Trophoblast cell (in vitro differentiated cells and primary cell): ENCODE measurements at regions not wholly inside any gene's neighbourhood (a gene's known extent, or its start where the extent isn't known, plus 50 kb on each side); places are given as distances from the start of the nearest gene placed in this dataset.

Experiments
- DNase-seq, 2 donors: peaks; one replicate each; pipeline ENCODE4 v3.0.0-alpha.2; 2016
- H2AFZ ChIP-seq: 2 replicates; pipeline ENCODE4 v1.6.1; 2013; ENCODE audit warnings: low read length, moderate library complexity, mild to moderate bottlenecking; ENCODE audit not compliant: insufficient read depth, poor library complexity
- H2AK5ac ChIP-seq: 2 replicates; pipeline ENCODE4 v1.6.1; 2013; ENCODE audit warnings: mild to moderate bottlenecking, low read length
- H2BK120ac ChIP-seq: 2 replicates; pipeline ENCODE4 v1.6.1; 2013; ENCODE audit warnings: low read length, mild to moderate bottlenecking, moderate library complexity; ENCODE audit not compliant: insufficient read depth, poor library complexity
- H2BK12ac ChIP-seq: 2 replicates; pipeline ENCODE4 v1.6.1; 2013; ENCODE audit warnings: mild to moderate bottlenecking, low read length, moderate library complexity
- H2BK5ac ChIP-seq: 2 replicates; pipeline ENCODE4 v1.6.1; 2013; ENCODE audit warnings: low read length, low read depth, moderate library complexity, mild to moderate bottlenecking; ENCODE audit not compliant: poor library complexity
- H3K14ac ChIP-seq: 2 replicates; pipeline ENCODE4 v1.6.1; 2013; ENCODE audit warnings: mild to moderate bottlenecking, low read length
- H3K18ac ChIP-seq: 2 replicates; pipeline ENCODE4 v1.6.1; 2013; ENCODE audit warnings: mild to moderate bottlenecking, low read length
- H3K23ac ChIP-seq: 2 replicates; pipeline ENCODE4 v1.6.1; 2013; ENCODE audit warnings: low read length
- H3K27ac ChIP-seq: 2 replicates; pipeline ENCODE4 v1.5.1; 2013; ENCODE audit warnings: low read depth, mild to moderate bottlenecking, inconsistent platforms, low read length, moderate library complexity
- H3K27me3 ChIP-seq: 2 replicates; pipeline ENCODE4 v1.6.1; 2013; ENCODE audit warnings: inconsistent platforms, mild to moderate bottlenecking, low read length, moderate library complexity; ENCODE audit not compliant: insufficient read depth
- H3K36me3 ChIP-seq, 2 experiments: 1 replicate in 1 of 2; 2 replicates in 1 of 2; pipeline ENCODE4 v1.6.1; 2013; ENCODE audit warnings: low read length in 2 of 2, mild to moderate bottlenecking in 2 of 2, moderate library complexity in 1 of 2; ENCODE audit not compliant: insufficient read depth in 2 of 2, control insufficient read depth in 1 of 2
- H3K4ac ChIP-seq: 2 replicates; pipeline ENCODE4 v1.6.1; 2013; ENCODE audit warnings: low read depth, mild to moderate bottlenecking, low read length, moderate library complexity
- H3K4me1 ChIP-seq, 2 experiments: 1 replicate in 1 of 2; 2 replicates in 1 of 2; pipeline ENCODE4 v1.6.1; 2013; ENCODE audit warnings: low read length in 2 of 2, mild to moderate bottlenecking in 2 of 2, moderate library complexity in 1 of 2; ENCODE audit not compliant: insufficient read depth in 2 of 2, control insufficient read depth in 1 of 2
- H3K4me2 ChIP-seq: 2 replicates; pipeline ENCODE4 v1.6.1; 2013; ENCODE audit warnings: inconsistent platforms, mild to moderate bottlenecking, low read length, moderate library complexity
- H3K4me3 ChIP-seq: 2 replicates; pipeline ENCODE4 v1.5.1; 2013; ENCODE audit warnings: mild to moderate bottlenecking, low read depth, low read length, inconsistent platforms
- H3K79me1 ChIP-seq: one replicate; pipeline ENCODE4 v1.6.1; 2013; ENCODE audit warnings: low read length
- H3K79me2 ChIP-seq: 2 replicates; pipeline ENCODE4 v1.6.1; 2013; ENCODE audit warnings: low read length, mild to moderate bottlenecking; ENCODE audit not compliant: control insufficient read depth, insufficient read depth, poor library complexity
- H3K9ac ChIP-seq: 2 replicates; pipeline ENCODE4 v1.6.1; 2013; ENCODE audit warnings: mild to moderate bottlenecking, low read length
- H3K9me3 ChIP-seq: 2 replicates; pipeline ENCODE4 v1.6.1; 2013; ENCODE audit warnings: low read depth, mild to moderate bottlenecking, control low read depth, inconsistent platforms, low read length; ENCODE audit not compliant: insufficient read depth
- H4K12ac ChIP-seq: 2 replicates; pipeline ENCODE4 v1.6.1; 2013; ENCODE audit warnings: low read depth, mild to moderate bottlenecking, low read length, moderate library complexity
- H4K8ac ChIP-seq: 2 replicates; pipeline ENCODE4 v1.6.1; 2013; ENCODE audit warnings: low read depth, mild to moderate bottlenecking, low read length, moderate library complexity
- H4K91ac ChIP-seq: one replicate; pipeline ENCODE4 v1.6.1; 2013; ENCODE audit warnings: low read depth, mild to moderate bottlenecking, low read length, moderate library complexity
- WGBS: extraction: QIAGEN DNeasy Blood & Tissue Kit; methylation state at CpG from one replicate; pipeline ENCODE4 v1.1.7; 2013; ENCODE audit warnings: missing lambda C conversion rate; ENCODE audit not compliant: insufficient read length, insufficient coverage; ENCODE audit errors: extremely low coverage; 5-methylcytosine and 5-hydroxymethylcytosine counted together

GRCh38 chr13:74678308-74678965 is 544.2 kb upstream of the KLF12 start:
- no peaks in the 10 kb centered on the region for H3K36me3 ChIP-seq
- H3K18ac ChIP-seq = no peak overlapping the region
- no peak overlapping the region for H3K14ac ChIP-seq
- no peak overlapping the region for H4K8ac ChIP-seq
- no peak overlapping the region for H2AK5ac ChIP-seq
- H3K79me1 ChIP-seq = no peaks in the 10 kb centered on the region
- no peaks in the 10 kb centered on the region for H3K4me1 ChIP-seq
- no peak for DNase-seq
- H3K4me2 ChIP-seq = no peak overlapping the region
- no peak overlapping the region for H3K4ac ChIP-seq
- no peak overlapping the region for H2BK5ac ChIP-seq
- no peak overlapping the region for H3K4me3 ChIP-seq
- H3K27ac ChIP-seq = no peak overlapping the region
- no peaks in the 10 kb centered on the region for H3K9me3 ChIP-seq
- whole genome bisulfite sequencing = no CpG with 5 or more reads among the region's 1 CpG
- H4K12ac ChIP-seq = no peak overlapping the region
- H3K9ac ChIP-seq = no peak overlapping the region
- no peak overlapping the region for H2BK120ac ChIP-seq
- no peaks in the 10 kb centered on the region for H3K27me3 ChIP-seq
- H3K23ac ChIP-seq = no peak overlapping the region
- H3K79me2 ChIP-seq = no peaks in the 10 kb centered on the region
- no peak overlapping the region for H4K91ac ChIP-seq
- no peak overlapping the region for H2AFZ ChIP-seq
- H2BK12ac ChIP-seq = no peak overlapping the region

- H3K23ac ChIP-seq = no peak overlapping the region
- no peak overlapping the region for H4K12ac ChIP-seq
- no CpG with 5 or more reads among the region's 3 CpGs for WGBS
- H3K4me2 ChIP-seq = no peak overlapping the region
- no peak overlapping the region for H2AK5ac ChIP-seq
- no peak overlapping the region for H2BK5ac ChIP-seq
- H2BK120ac ChIP-seq = no peak overlapping the region
- no peaks in the 10 kb centered on the region for H3K9me3 ChIP-seq
- H3K27ac ChIP-seq = no peak overlapping the region
- DNase-seq = no peak
- H3K4ac ChIP-seq = no peak overlapping the region
- no peaks in the 10 kb centered on the region for H3K79me2 ChIP-seq
- H3K9ac ChIP-seq = no peak overlapping the region
- no peaks in the 10 kb centered on the region for H3K36me3 ChIP-seq
- no peak overlapping the region for H3K14ac ChIP-seq
- no peak overlapping the region for H4K91ac ChIP-seq
- H4K8ac ChIP-seq = no peak overlapping the region
- no peaks in the 10 kb centered on the region for H3K79me1 ChIP-seq
- no peak overlapping the region for H3K4me3 ChIP-seq
- H3K4me1 ChIP-seq = no peaks in the 10 kb centered on the region
- H3K27me3 ChIP-seq = no peaks in the 10 kb centered on the region
- H3K18ac ChIP-seq = no peak overlapping the region
- no peak overlapping the region for H2BK12ac ChIP-seq
- H2AFZ ChIP-seq = no peak overlapping the region
These were observed 541.8 kb upstream of the KLF12 start for GRCh38 chr13:74675972-74676371.

GRCh38 chr13:74675182-74675581 is 541.0 kb upstream of the KLF12 start:
- H2BK5ac ChIP-seq = no peak overlapping the region
- no CpG with 5 or more reads among the region's 5 CpGs for WGBS

GRCh38 chr13:74674720-74675119 is 540.5 kb upstream of the KLF12 start:
- H2AFZ ChIP-seq = no peak overlapping the region

More at GRCh38 chr13:74675182-74675581, 541.0 kb upstream of the KLF12 start:
- Histone ChIP-seq H4K12ac (no peak overlapping the region), H3K9me3 (no peaks in the 10 kb centered on the region), H3K27ac (no peak overlapping the region), H3K79me2 (no peaks in the 10 kb centered on the region), H3K4me2 (no peak overlapping the region), H2AK5ac (no peak overlapping the region), H3K14ac (no peak overlapping the region), H3K4me3 (no peak overlapping the region), H3K27me3 (no peaks in the 10 kb centered on the region), H3K79me1 (no peaks in the 10 kb centered on the region), H3K18ac (no peak overlapping the region), H4K91ac (no peak overlapping the region), H4K8ac (no peak overlapping the region), H3K36me3 (no peaks in the 10 kb centered on the region), H3K4me1 (no peaks in the 10 kb centered on the region), H3K9ac (no peak overlapping the region), H3K4ac (no peak overlapping the region), H2BK120ac (no peak overlapping the region), H2BK12ac (no peak overlapping the region), H3K23ac (no peak overlapping the region), H2AFZ (no peak overlapping the region)
- DNase-seq = peak in 1 of 2 donors; percentile 23

More at GRCh38 chr13:74674720-74675119, 540.5 kb upstream of the KLF12 start:
- Histone ChIP-seq H3K9me3 (no peaks in the 10 kb centered on the region), H3K4me3 (no peak overlapping the region), H4K91ac (no peak overlapping the region), H4K12ac (no peak overlapping the region), H2BK120ac (no peak overlapping the region), H3K14ac (no peak overlapping the region), H3K27ac (no peak overlapping the region), H3K4me2 (no peak overlapping the region), H3K79me2 (no peaks in the 10 kb centered on the region), H3K9ac (no peak overlapping the region), H3K4ac (no peak overlapping the region), H2AK5ac (no peak overlapping the region), H4K8ac (no peak overlapping the region), H3K23ac (no peak overlapping the region), H3K18ac (no peak overlapping the region), H3K36me3 (no peaks in the 10 kb centered on the region), H2BK12ac (no peak overlapping the region), H2BK5ac (no peak overlapping the region), H3K27me3 (no peaks in the 10 kb centered on the region), H3K4me1 (no peaks in the 10 kb centered on the region), H3K79me1 (no peaks in the 10 kb centered on the region)
- WGBS = no CpG with 5 or more reads among the region's 1 CpG
- no peak for DNase-seq
